Neural cell (in vitro differentiated cells): ENCODE measurements at regions not wholly inside any gene's neighbourhood (a gene's known extent, or its start where the extent isn't known, plus 50 kb on each side); places are given as distances from the start of the nearest gene placed in this dataset.

Source experiments
- H2AFZ ChIP-seq: fragments of 200-600, 300-800 bp; sonication (generic), shearing (Covaris generic); 2 replicates; pipeline ENCODE4 v1.6.0; 2014; ENCODE audit warnings: low read depth, mild to moderate bottlenecking, antibody characterized with exemption, low read length, moderate library complexity
- H3F3A ChIP-seq: fragments of 200-600 bp; shearing (Covaris generic); 2 replicates; pipeline ENCODE4 v1.6.1; 2016; ENCODE audit warnings: mild to moderate bottlenecking, moderate library complexity, mixed read lengths, antibody characterized with exemption, low read length; ENCODE audit not compliant: insufficient read depth, poor library complexity, severe bottlenecking
- H3K27ac ChIP-seq: fragments of 200-600, 300-800 bp; sonication (generic), shearing (Covaris generic); 2 replicates; pipeline ENCODE4 v1.5.1; 2014; ENCODE audit warnings: mild to moderate bottlenecking, low read length, moderate library complexity
- H3K27me3 ChIP-seq: fragments of 300-800, 200-600 bp; sonication (generic), shearing (Covaris generic); 2 replicates; pipeline ENCODE4 v1.6.0; 2014; ENCODE audit warnings: mild to moderate bottlenecking, low read depth, low read length, moderate library complexity; ENCODE audit not compliant: insufficient read depth
- H3K36me3 ChIP-seq: fragments of 300-800, 200-600 bp; sonication (generic), shearing (Covaris generic); 2 replicates; pipeline ENCODE4 v1.5.1; 2014; ENCODE audit warnings: mild to moderate bottlenecking, antibody characterized with exemption, low read length, moderate library complexity; ENCODE audit not compliant: insufficient read depth
- H3K4me2 ChIP-seq: fragments of 300-800, 200-600 bp; sonication (generic), shearing (Covaris generic); 2 replicates; pipeline ENCODE4 v1.6.0; 2014; ENCODE audit warnings: mild to moderate bottlenecking, low read length
- H3K4me3 ChIP-seq: fragments of 300-800, 200-600 bp; sonication (generic), shearing (Covaris generic); 2 replicates; pipeline ENCODE4 v1.5.1; 2014; ENCODE audit warnings: mild to moderate bottlenecking, low read length, moderate library complexity
- H3K79me2 ChIP-seq: fragments of 200-600 bp; shearing (Covaris generic); replicated peaks from 2 replicates; pipeline ENCODE4 v1.6.0; 2014; ENCODE audit warnings: mild to moderate bottlenecking, low read length, moderate library complexity; ENCODE audit not compliant: insufficient read depth
- H3K9ac ChIP-seq: fragments of 300-800, 200-600 bp; sonication (generic), shearing (Covaris generic); 2 replicates; pipeline ENCODE4 v1.6.1; 2016; ENCODE audit warnings: mild to moderate bottlenecking, low read length, mixed read lengths
- H3K9me2 ChIP-seq: fragments of 200-600 bp; shearing (Covaris generic); 2 replicates; pipeline ENCODE4 v1.6.1; 2016; ENCODE audit warnings: mild to moderate bottlenecking, low read length, mixed read lengths; ENCODE audit not compliant: insufficient read depth
- H3K9me3 ChIP-seq: fragments of 200-600, 300-800 bp; sonication (generic), shearing (Covaris generic); 2 replicates; pipeline ENCODE4 v1.6.1; 2016; ENCODE audit warnings: mild to moderate bottlenecking, mixed run types, low read length, moderate library complexity, mixed read lengths
- H4K20me1 ChIP-seq: fragments of 200-600 bp; shearing (Covaris generic); 2 replicates; pipeline ENCODE4 v1.6.1; 2016; ENCODE audit warnings: mild to moderate bottlenecking, mixed run types; ENCODE audit not compliant: insufficient read depth
- CTCF ChIP-seq: fragments of 450-650 bp; IDR thresholded peaks from 2 replicates; pipeline ENCODE4 v1.5.1; 2014; ENCODE audit warnings: antibody characterized with exemption, mild to moderate bottlenecking, moderate library complexity; ENCODE audit not compliant: poor library complexity, severe bottlenecking
- EP300 ChIP-seq: fragments of 450-650 bp; conservative IDR thresholded peaks from 2 replicates; pipeline ENCODE4 v1.6.1; 2014; ENCODE audit warnings: antibody characterized with exemption, mild to moderate bottlenecking, moderate library complexity; ENCODE audit not compliant: poor library complexity, severe bottlenecking
- EZH2 ChIP-seq: fragments of 200-600, 300-800 bp; shearing (Covaris generic), sonication (generic); IDR thresholded peaks from 2 replicates; pipeline ENCODE4 v1.6.1; 2014; ENCODE audit warnings: antibody characterized with exemption, low read length, borderline replicate concordance, mild to moderate bottlenecking; ENCODE audit not compliant: insufficient read depth, poor library complexity, severe bottlenecking
- MXI1 ChIP-seq: fragments of 450-650 bp; conservative IDR thresholded peaks from 2 replicates; pipeline ENCODE4 v1.6.1; 2014; ENCODE audit warnings: antibody characterized with exemption, mild to moderate bottlenecking; ENCODE audit not compliant: poor library complexity, severe bottlenecking
- POLR2AphosphoS5 ChIP-seq: IDR thresholded peaks from 2 replicates; pipeline ENCODE4 v1.6.1; 2012
- RAD21 ChIP-seq: fragments of 450-650 bp; conservative IDR thresholded peaks from 2 replicates; pipeline ENCODE4 v1.6.1; 2014; ENCODE audit warnings: antibody characterized with exemption, mild to moderate bottlenecking, moderate library complexity
- REST ChIP-seq: IDR thresholded peaks from 2 replicates; pipeline ENCODE4 v1.6.1; 2012; ENCODE audit warnings: borderline replicate concordance
- SMC3 ChIP-seq: fragments of 450-650 bp; conservative IDR thresholded peaks from 2 replicates; pipeline ENCODE4 v1.6.1; 2014; ENCODE audit warnings: antibody characterized with exemption, mild to moderate bottlenecking, moderate library complexity; ENCODE audit not compliant: poor library complexity
- TAF1 ChIP-seq: IDR thresholded peaks from 2 replicates; pipeline ENCODE4 v1.6.1; 2012; ENCODE audit warnings: low read depth

GRCh38 chr4:135934026-135934425 lies 1598.3 kb downstream of the PCDH18 start:
- H3K79me2 ChIP-seq, result no peaks in the 10 kb centered on the region
- H3F3A ChIP-seq, result no peaks in the 10 kb centered on the region
- H2AFZ ChIP-seq, result no peak overlapping the region
- no peaks in the 10 kb centered on the region for H3K9me3 ChIP-seq
- no peaks in the 10 kb centered on the region for H3K36me3 ChIP-seq
- TF ChIP-seq POLR2AphosphoS5 (no peak), RAD21 (no peak), TAF1 (no peak), CTCF (no peak), EP300 (no peak), EZH2 (no peak), REST (no peak), MXI1 (no peak), SMC3 (no peak)
- H3K27me3 ChIP-seq, result no peaks in the 10 kb centered on the region
- no peak overlapping the region for H3K4me3 ChIP-seq
- no peaks in the 10 kb centered on the region for H3K9me2 ChIP-seq
- H3K27ac ChIP-seq, result no peak overlapping the region
- no peaks in the 10 kb centered on the region for H4K20me1 ChIP-seq
- H3K4me2 ChIP-seq, result no peak overlapping the region
- no peak overlapping the region for H3K9ac ChIP-seq

- Histone ChIP-seq H3F3A (no peaks in the 10 kb centered on the region), H3K27me3 (no peaks in the 10 kb centered on the region), H3K9ac (no peak overlapping the region), H3K27ac (no peak overlapping the region), H2AFZ (no peak overlapping the region), H3K36me3 (no peaks in the 10 kb centered on the region), H3K4me2 (no peak overlapping the region), H3K79me2 (no peaks in the 10 kb centered on the region), H4K20me1 (no peaks in the 10 kb centered on the region), H3K4me3 (no peak overlapping the region), H3K9me3 (no peaks in the 10 kb centered on the region), H3K9me2 (no peaks in the 10 kb centered on the region)
- TF ChIP-seq SMC3 (no peak), MXI1 (no peak), EP300 (no peak), EZH2 (no peak), TAF1 (no peak)
Measured at GRCh38 chr4:135927651-135928050, 1604.6 kb downstream of the PCDH18 start.

- H3K36me3 ChIP-seq, result no peaks in the 10 kb centered on the region
- no peak overlapping the region for H3K4me2 ChIP-seq
- no peaks in the 10 kb centered on the region for H3K27me3 ChIP-seq
- no peak overlapping the region for H3K4me3 ChIP-seq
- H2AFZ ChIP-seq, result no peak overlapping the region
- H3K79me2 ChIP-seq, result no peaks in the 10 kb centered on the region
- no peaks in the 10 kb centered on the region for H3F3A ChIP-seq
- H3K9me3 ChIP-seq, result no peaks in the 10 kb centered on the region
- TF ChIP-seq REST (no peak), EP300 (no peak), EZH2 (no peak), CTCF (no peak), POLR2AphosphoS5 (no peak), MXI1 (no peak), TAF1 (no peak), SMC3 (no peak), RAD21 (no peak)
- H3K9ac ChIP-seq, result no peak overlapping the region
- H4K20me1 ChIP-seq, result no peaks in the 10 kb centered on the region
- no peak overlapping the region for H3K27ac ChIP-seq
- H3K9me2 ChIP-seq, result no peaks in the 10 kb centered on the region
Measured at GRCh38 chr4:135921081-135921480, 1611.2 kb downstream of the PCDH18 start.
